ENCODE measurements at regions not wholly inside any gene's neighbourhood (a gene's known extent, or its start where the extent isn't known, plus 50 kb on each side); places are given as distances from the start of the nearest gene placed in this dataset.
A peak's percentile ranks its signal among the peaks of the same experiment; 100 is the strongest.

- Histone ChIP-seq H3K4me1 (ENCODE audit: control insufficient read depth in 2 of 2, insufficient read depth in 2 of 2, low read length in 2 of 2) (peaks cover 7 to 11% of the 10 kb centered on the region in 2 donors), H3K27ac (ENCODE audit: low read depth in 1 of 2, low read length in 1 of 2) (no peak overlapping the region)
- DNase-seq (ENCODE audit: low read depth in 6 of 9, low spot score in 9 of 9) = no peak
Observed at GRCh38 chr22:46038516-46039430, 61.8 kb upstream of the WNT7B start.

GRCh38 chr22:46039535-46039934, 62.6 kb upstream of the WNT7B start:
- H3K27me3 ChIP-seq (ENCODE audit: control insufficient read depth in 2 of 2, insufficient read depth in 1 of 2, low read length in 1 of 2) = peaks cover 9 to 34% of the 10 kb centered on the region in 2 donors
- H3K4me3 ChIP-seq (ENCODE audit: low read length in 2 of 2) = no peak overlapping the region
- no peak for DNase-seq (ENCODE audit: low read depth in 6 of 9, low spot score in 9 of 9)
- 58% methylated on average over 6 of the region's 6 CpGs for WGBS
- H3K27ac ChIP-seq (ENCODE audit: low read depth in 1 of 2, low read length in 1 of 2) = no peak overlapping the region
- peaks cover 7 to 11% of the 10 kb centered on the region in 2 donors for H3K4me1 ChIP-seq (ENCODE audit: control insufficient read depth in 2 of 2, insufficient read depth in 2 of 2, low read length in 2 of 2)
- no peaks in the 10 kb centered on the region for H3K36me3 ChIP-seq (ENCODE audit: control insufficient read depth in 2 of 2, insufficient read depth in 2 of 2, low read length in 1 of 2)
- H3K9me3 ChIP-seq (ENCODE audit: control insufficient read depth in 2 of 2, insufficient read depth in 1 of 2, low read length in 1 of 2) = no peaks in the 10 kb centered on the region

More at GRCh38 chr22:46038516-46039430, 61.8 kb upstream of the WNT7B start:
- no peaks in the 10 kb centered on the region for H3K36me3 ChIP-seq (ENCODE audit: control insufficient read depth in 2 of 2, insufficient read depth in 2 of 2, low read length in 1 of 2)
- WGBS = 93% methylated on average over 18 of the region's 18 CpGs
- no peaks in the 10 kb centered on the region for H3K9me3 ChIP-seq (ENCODE audit: control insufficient read depth in 2 of 2, insufficient read depth in 1 of 2, low read length in 1 of 2)
- H3K4me3 ChIP-seq (ENCODE audit: low read length in 2 of 2) = no peak overlapping the region
- peaks cover 1 to 27% of the 10 kb centered on the region in 2 donors for H3K27me3 ChIP-seq (ENCODE audit: control insufficient read depth in 2 of 2, insufficient read depth in 1 of 2, low read length in 1 of 2)

- no peak for DNase-seq (ENCODE audit: low read depth in 6 of 9, low spot score in 9 of 9)
- Histone ChIP-seq H3K9me3 (ENCODE audit: control insufficient read depth in 2 of 2, insufficient read depth in 1 of 2, low read length in 1 of 2) (no peaks in the 10 kb centered on the region), H3K36me3 (ENCODE audit: control insufficient read depth in 2 of 2, insufficient read depth in 2 of 2, low read length in 1 of 2) (no peaks in the 10 kb centered on the region), H3K27ac (ENCODE audit: low read depth in 1 of 2, low read length in 1 of 2) (no peak overlapping the region), H3K4me1 (ENCODE audit: control insufficient read depth in 2 of 2, insufficient read depth in 2 of 2, low read length in 2 of 2) (peaks cover 11 to 14% of the 10 kb centered on the region in 2 donors), H3K27me3 (ENCODE audit: control insufficient read depth in 2 of 2, insufficient read depth in 1 of 2, low read length in 1 of 2) (peaks cover 17 to 45% of the 10 kb centered on the region in 2 donors), H3K4me3 (ENCODE audit: low read length in 2 of 2) (no peak overlapping the region)
- 95% methylated on average over 20 of the region's 20 CpGs for WGBS
Observed at GRCh38 chr22:46040471-46041465, 63.8 kb upstream of the WNT7B start.

GRCh38 chr22:46041642-46042041, 64.7 kb upstream of the WNT7B start:
- H3K27ac ChIP-seq (ENCODE audit: low read depth in 1 of 2, low read length in 1 of 2) = no peak overlapping the region
- H3K9me3 ChIP-seq (ENCODE audit: control insufficient read depth in 2 of 2, insufficient read depth in 1 of 2, low read length in 1 of 2) = no peaks in the 10 kb centered on the region
- H3K27me3 ChIP-seq (ENCODE audit: control insufficient read depth in 2 of 2, insufficient read depth in 1 of 2, low read length in 1 of 2) = peaks cover 17 to 54% of the 10 kb centered on the region in 2 donors
- peaks cover 6 to 12% of the 10 kb centered on the region in 2 donors for H3K4me1 ChIP-seq (ENCODE audit: control insufficient read depth in 2 of 2, insufficient read depth in 2 of 2, low read length in 2 of 2)
- 94% methylated on average over 9 of the region's 9 CpGs for WGBS
- no peak for DNase-seq (ENCODE audit: low read depth in 6 of 9, low spot score in 9 of 9)
- no peak overlapping the region for H3K4me3 ChIP-seq (ENCODE audit: low read length in 2 of 2)
- no peaks in the 10 kb centered on the region for H3K36me3 ChIP-seq (ENCODE audit: control insufficient read depth in 2 of 2, insufficient read depth in 2 of 2, low read length in 1 of 2)

- DNase-seq (ENCODE audit: low read depth in 6 of 9, low spot score in 9 of 9) = no peak
- Histone ChIP-seq H3K27me3 (ENCODE audit: control insufficient read depth in 2 of 2, insufficient read depth in 1 of 2, low read length in 1 of 2) (peaks cover 17 to 64% of the 10 kb centered on the region in 2 donors), H3K36me3 (ENCODE audit: control insufficient read depth in 2 of 2, insufficient read depth in 2 of 2, low read length in 1 of 2) (no peaks in the 10 kb centered on the region), H3K9me3 (ENCODE audit: control insufficient read depth in 2 of 2, insufficient read depth in 1 of 2, low read length in 1 of 2) (no peaks in the 10 kb centered on the region), H3K27ac (ENCODE audit: low read depth in 1 of 2, low read length in 1 of 2) (no peak overlapping the region), H3K4me3 (ENCODE audit: low read length in 2 of 2) (no peak overlapping the region), H3K4me1 (ENCODE audit: control insufficient read depth in 2 of 2, insufficient read depth in 2 of 2, low read length in 2 of 2) (peaks cover 0 to 7% of the 10 kb centered on the region in 2 donors)
- WGBS = 97% methylated on average over 11 of the region's 11 CpGs
Observed at GRCh38 chr22:46042786-46043185, 65.8 kb upstream of the WNT7B start.

- DNase-seq (ENCODE audit: low read depth in 6 of 9, low spot score in 9 of 9) = no peak
- no peaks in the 10 kb centered on the region for H3K9me3 ChIP-seq (ENCODE audit: control insufficient read depth in 2 of 2, insufficient read depth in 1 of 2, low read length in 1 of 2)
- 94% methylated on average over 7 of the region's 7 CpGs for WGBS
- H3K27me3 ChIP-seq (ENCODE audit: control insufficient read depth in 2 of 2, insufficient read depth in 1 of 2, low read length in 1 of 2) = peaks cover 17 to 69% of the 10 kb centered on the region in 2 donors
- no peaks in the 10 kb centered on the region for H3K36me3 ChIP-seq (ENCODE audit: control insufficient read depth in 2 of 2, insufficient read depth in 2 of 2, low read length in 1 of 2)
- peak overlapping the region in 1 of 2 donors; percentile 21 for H3K27ac ChIP-seq (ENCODE audit: low read depth in 1 of 2, low read length in 1 of 2)
- no peak overlapping the region for H3K4me3 ChIP-seq (ENCODE audit: low read length in 2 of 2)
- H3K4me1 ChIP-seq (ENCODE audit: control insufficient read depth in 2 of 2, insufficient read depth in 2 of 2, low read length in 2 of 2) = peaks cover 0 to 7% of the 10 kb centered on the region in 2 donors
Observed at GRCh38 chr22:46043339-46043738, 66.4 kb upstream of the WNT7B start.

GRCh38 chr22:46043816-46044620, 67.1 kb upstream of the WNT7B start:
- DNase-seq (ENCODE audit: low read depth in 6 of 9, low spot score in 9 of 9) = no peak
- Histone ChIP-seq H3K27me3 (ENCODE audit: control insufficient read depth in 2 of 2, insufficient read depth in 1 of 2, low read length in 1 of 2) (peaks cover 17 to 71% of the 10 kb centered on the region in 2 donors), H3K9me3 (ENCODE audit: control insufficient read depth in 2 of 2, insufficient read depth in 1 of 2, low read length in 1 of 2) (no peaks in the 10 kb centered on the region), H3K36me3 (ENCODE audit: control insufficient read depth in 2 of 2, insufficient read depth in 2 of 2, low read length in 1 of 2) (no peaks in the 10 kb centered on the region), H3K4me1 (ENCODE audit: control insufficient read depth in 2 of 2, insufficient read depth in 2 of 2, low read length in 2 of 2) (peaks cover 0 to 7% of the 10 kb centered on the region in 2 donors), H3K4me3 (ENCODE audit: low read length in 2 of 2) (peak overlapping the region; percentile 13 to 63), H3K27ac (ENCODE audit: low read depth in 1 of 2, low read length in 1 of 2) (peak overlapping the region in 1 of 2 donors; percentile 83)
- WGBS = 70% methylated on average over 28 of the region's 28 CpGs

- WGBS = 8% methylated on average over 87 of the region's 87 CpGs
- no peaks in the 10 kb centered on the region for H3K9me3 ChIP-seq (ENCODE audit: control insufficient read depth in 2 of 2, insufficient read depth in 1 of 2, low read length in 1 of 2)
- peaks cover 0 to 7% of the 10 kb centered on the region in 2 donors for H3K4me1 ChIP-seq (ENCODE audit: control insufficient read depth in 2 of 2, insufficient read depth in 2 of 2, low read length in 2 of 2)
- H3K27me3 ChIP-seq (ENCODE audit: control insufficient read depth in 2 of 2, insufficient read depth in 1 of 2, low read length in 1 of 2) = peaks cover 17 to 76% of the 10 kb centered on the region in 2 donors
- DNase-seq (ENCODE audit: low read depth in 6 of 9, low spot score in 9 of 9) = no peak
- H3K4me3 ChIP-seq (ENCODE audit: low read length in 2 of 2) = peak overlapping the region; percentile 13 to 63
- peak overlapping the region in 1 of 2 donors; percentile 83 for H3K27ac ChIP-seq (ENCODE audit: low read depth in 1 of 2, low read length in 1 of 2)
- no peaks in the 10 kb centered on the region for H3K36me3 ChIP-seq (ENCODE audit: control insufficient read depth in 2 of 2, insufficient read depth in 2 of 2, low read length in 1 of 2)
Observed at GRCh38 chr22:46044621-46045458, 67.9 kb upstream of the WNT7B start.

Data from thymus (tissue), 11 donors.